ENCODE measurements at regions not wholly inside any gene's neighbourhood (a gene's known extent, or its start where the extent isn't known, plus 50 kb on each side); places are given as distances from the start of the nearest gene placed in this dataset.
"Not testable (repeated sequence)": the region's sequence is repeated elsewhere in the genome, so short reads cannot be mapped to it uniquely, and the experiment has no call there.

- DNase-seq = not testable (repeated sequence)
Measured at GRCh38 chr13:58385336-58385735, 753.8 kb downstream of the PCDH17 start.

- no peak for DNase-seq
Measured at GRCh38 chr13:58397596-58398387, 766.2 kb downstream of the PCDH17 start.

- no peak for DNase-seq
Measured at GRCh38 chr13:58399263-58399662, 767.7 kb downstream of the PCDH17 start.

DNA sequence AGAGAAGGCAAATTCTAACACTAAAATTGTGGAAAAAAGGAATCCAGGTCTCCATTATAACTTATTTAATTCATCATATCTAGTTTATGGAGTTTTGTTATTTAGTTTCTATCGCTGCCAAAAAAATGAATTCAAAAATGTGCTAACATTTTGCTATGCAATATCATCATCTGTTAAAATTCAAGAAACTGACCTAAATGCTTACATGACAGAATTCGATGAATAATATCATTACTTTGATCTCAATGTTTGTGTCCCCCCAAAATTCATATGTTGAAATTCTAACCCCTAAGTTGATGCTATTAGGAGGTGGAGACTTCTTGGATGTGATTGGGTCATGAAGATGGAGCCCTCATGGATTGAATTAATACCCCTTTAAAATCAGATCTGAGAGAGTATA lies 775.0 kb downstream of the PCDH17 start:
- DNase-seq = no peak

DNA sequence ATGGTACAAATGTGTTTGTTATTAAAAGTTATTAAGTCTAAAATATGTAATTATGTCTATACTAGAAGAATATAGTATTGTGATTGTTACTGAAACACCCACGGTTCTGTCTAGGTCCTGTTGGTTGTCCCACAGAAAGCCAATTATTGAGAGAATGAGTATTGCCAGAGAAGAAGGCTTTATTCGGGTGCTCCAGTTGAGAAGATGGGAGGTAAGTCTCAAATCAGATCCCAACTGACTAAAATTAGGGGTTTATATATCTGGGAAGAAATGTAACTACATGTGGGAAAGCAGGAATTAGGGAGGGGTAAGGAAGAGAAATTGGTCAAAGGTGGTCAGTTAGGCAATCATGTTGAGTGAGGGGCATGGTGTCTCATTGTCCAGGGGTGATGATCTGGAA lies 798.4 kb downstream of the PCDH17 start:
- peak; percentile 16 for DNase-seq

GRCh38 chr13:58434943-58435342 lies 803.4 kb downstream of the PCDH17 start:
- DNase-seq = no peak

- no peak for DNase-seq
Measured at GRCh38 chr13:58437427-58437826, 805.9 kb downstream of the PCDH17 start.

- DNase-seq = no peak
Measured at GRCh38 chr13:58446979-58447378, 815.4 kb downstream of the PCDH17 start.

- DNase-seq = no peak
Measured at GRCh38 chr13:58452123-58452623, 820.6 kb downstream of the PCDH17 start.

DNA sequence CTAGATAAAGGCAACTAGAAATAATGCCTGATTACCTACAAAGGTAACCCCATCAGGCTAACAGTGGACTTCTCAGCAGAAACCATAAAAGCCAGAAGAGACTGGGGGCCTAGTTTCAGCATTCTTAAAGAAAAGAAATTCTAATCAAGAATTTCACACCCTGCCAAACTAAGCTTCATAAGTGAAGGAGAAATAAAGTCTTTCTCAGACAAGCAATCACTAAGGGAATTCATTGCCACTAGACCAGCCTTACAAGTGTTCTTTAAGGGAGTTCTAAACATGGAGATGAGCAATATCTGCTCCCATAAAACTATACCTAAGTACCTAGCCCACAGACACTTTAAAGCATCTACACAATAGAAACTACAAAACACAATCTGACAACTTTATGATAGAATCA lies 823.5 kb downstream of the PCDH17 start:
- DNase-seq = peak; percentile 8

DNA sequence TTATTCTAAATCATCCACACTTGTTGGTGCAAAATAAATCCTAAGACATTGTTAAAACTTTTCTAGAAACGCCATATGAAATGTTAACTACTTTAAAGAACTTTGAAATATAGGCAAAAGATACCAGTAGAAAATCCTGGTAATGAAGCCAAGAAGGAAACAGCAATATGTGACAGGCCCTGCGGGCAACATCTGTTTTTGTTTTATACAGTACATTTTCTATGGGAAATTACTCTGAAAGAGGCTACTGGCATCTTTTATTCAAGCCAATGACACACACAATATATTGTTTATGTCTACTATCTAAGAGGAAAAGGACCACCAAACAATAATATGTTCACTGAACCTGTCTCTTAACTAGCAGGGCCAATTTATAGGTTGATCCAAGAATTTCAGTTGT lies 829.7 kb downstream of the PCDH17 start:
- no peak for DNase-seq

- no peak for DNase-seq
Measured at GRCh38 chr13:58463841-58464240, 832.3 kb downstream of the PCDH17 start.

DNA sequence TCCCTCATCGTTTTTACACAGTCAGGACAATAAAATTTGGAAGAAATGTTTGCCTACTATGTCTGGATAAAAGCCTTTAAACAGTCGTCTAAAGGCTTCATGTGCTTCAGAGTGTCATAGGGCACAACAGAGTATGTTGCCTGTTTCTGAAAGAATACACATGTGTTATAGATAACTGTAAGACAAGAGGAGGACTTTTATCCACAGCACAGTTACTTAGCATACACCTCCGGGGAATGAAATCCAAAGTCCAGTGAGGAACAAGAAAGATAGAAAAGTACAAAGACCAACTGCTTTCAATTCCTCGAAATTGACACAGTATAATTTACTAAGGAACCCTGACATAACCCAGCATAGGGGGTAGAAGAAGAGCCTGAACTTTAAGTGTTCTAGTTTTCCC lies 835.6 kb downstream of the PCDH17 start:
- no peak for DNase-seq

DNA sequence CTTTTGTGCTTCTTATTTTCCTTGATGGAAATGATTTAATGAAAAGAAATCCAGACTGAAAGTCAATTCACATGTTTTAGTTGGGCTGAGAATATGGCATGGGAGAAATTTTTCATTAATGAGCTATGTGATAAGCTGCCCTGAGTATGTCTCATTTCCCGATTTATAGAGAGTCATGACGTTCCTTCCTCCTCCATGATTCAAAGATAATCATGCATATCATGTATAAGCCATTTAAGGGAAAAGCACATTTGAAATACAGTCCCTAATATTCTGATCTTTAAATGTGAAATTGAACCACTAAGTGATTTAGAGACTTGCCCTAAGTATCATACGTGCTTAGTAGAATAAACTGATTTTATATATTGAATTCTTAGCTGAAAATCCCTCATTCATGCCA lies 840.9 kb downstream of the PCDH17 start:
- no peak for DNase-seq

- no peak for DNase-seq
Measured at GRCh38 chr13:58474581-58474980, 843.0 kb downstream of the PCDH17 start.

DNA sequence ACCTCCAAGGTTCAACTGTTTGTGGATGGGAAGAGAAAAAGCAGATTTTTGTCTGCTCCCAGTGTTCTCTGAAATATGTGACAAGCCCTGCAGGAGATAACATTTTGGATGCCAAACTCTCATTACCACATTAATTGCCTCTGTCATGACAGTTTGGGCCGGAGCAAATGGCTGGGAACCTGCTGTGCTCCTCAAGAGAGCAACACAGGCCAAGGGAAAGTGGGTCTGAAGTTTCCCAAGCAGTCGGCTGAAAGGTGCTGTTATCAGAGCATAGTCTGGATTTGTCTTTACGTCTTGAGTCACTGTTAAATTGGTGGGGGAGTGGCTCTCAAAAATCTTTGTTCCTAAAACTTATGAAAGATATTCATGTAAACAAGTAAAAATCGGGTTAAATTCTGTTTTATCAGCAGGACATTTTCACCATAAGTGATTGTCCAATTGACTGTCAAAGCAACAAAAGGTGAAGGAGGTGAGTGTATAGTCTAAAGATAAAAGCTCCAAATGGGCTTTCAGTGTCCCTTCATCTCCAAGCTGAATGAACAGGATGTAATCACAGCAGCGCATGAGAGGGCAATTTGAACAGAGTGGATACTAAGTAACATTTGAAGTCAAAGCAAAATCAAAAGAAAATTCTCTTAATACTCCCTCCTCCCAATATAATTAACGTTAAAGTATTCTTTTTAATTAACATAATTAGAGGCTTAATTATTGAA lies 844.8 kb downstream of the PCDH17 start:
- no peak for DNase-seq

GRCh38 chr13:58478858-58479257 lies 847.3 kb downstream of the PCDH17 start:
- no peak for DNase-seq

DNA sequence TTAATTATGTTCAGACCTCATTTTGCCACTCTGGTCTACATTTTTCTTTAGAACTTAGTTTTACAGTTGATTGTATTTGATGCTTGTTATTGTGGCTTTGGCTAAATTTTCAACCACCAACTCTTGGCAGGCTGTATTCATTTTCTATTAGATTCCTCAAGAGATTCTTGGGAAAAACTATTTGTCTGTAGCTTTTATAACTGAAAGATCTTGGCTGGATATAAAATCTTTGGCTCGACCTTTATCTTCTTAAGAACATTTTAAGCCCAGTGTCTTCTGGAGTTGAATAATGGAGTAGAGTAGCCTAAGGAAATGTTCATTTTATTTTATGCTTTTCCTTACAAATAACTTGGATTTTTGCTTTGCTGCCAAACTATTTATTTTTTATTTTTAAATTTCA lies 848.5 kb downstream of the PCDH17 start:
- DNase-seq = no peak

GRCh38 chr13:58488251-58488650 lies 856.7 kb downstream of the PCDH17 start:
- no peak for DNase-seq

- DNase-seq = peak; percentile 65
Measured at GRCh38 chr13:58495668-58496067, 864.1 kb downstream of the PCDH17 start.

DNA sequence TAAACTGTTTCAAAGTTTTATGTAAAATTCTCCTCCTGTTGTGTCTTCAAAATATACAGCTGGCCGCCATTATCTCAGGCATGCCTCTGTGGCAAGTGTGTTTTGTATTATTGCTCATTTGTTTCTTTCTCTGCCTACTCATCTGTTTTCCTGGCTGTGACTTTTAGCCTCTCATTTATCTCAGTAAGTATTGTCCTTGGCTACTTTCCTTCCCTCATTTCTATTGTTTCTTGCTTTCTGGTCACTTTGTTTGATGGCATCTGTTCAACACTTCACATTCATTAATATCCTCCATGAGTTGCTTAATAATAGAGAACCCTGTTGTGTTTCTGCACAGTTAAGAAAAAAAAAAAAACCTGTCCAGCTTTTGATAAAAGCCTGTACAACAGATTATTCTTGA lies 869.4 kb downstream of the PCDH17 start:
- DNase-seq = no peak

DNA sequence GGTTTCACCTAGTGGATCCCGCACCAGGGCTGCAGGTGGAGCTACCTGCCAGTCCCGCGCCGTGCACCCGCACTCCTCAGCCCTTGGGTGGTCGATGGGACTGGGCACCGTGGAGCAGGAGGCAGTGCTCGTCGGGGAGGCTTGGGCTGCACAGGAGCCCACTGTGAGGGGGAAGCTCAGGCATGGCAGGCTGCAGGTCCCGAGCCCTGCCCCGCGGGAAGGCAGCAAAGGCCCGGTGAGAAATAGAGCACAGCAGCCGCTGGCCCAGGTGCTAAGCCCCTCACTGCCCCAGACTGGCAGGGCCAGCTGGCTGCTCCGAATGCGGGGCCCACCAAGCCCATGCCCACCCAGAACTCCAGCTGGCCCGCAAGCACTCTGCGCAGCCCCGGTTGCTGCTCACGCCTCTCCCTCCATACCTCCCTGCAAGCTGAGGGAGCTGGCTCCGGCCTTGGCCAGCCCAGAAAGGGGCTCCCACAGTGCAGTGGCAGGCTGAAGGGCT lies 872.7 kb downstream of the PCDH17 start:
- not testable (repeated sequence) for DNase-seq

- not testable (repeated sequence) for DNase-seq
Measured at GRCh38 chr13:58505262-58505920, 873.8 kb downstream of the PCDH17 start.

- no peak for DNase-seq
Measured at GRCh38 chr13:58528351-58528750, 896.8 kb downstream of the PCDH17 start.

Data from OCI-M1 (cell line).